GM13976 (cell line): ENCODE measurements at regions not wholly inside any gene's neighbourhood (a gene's known extent, or its start where the extent isn't known, plus 50 kb on each side); places are given as distances from the start of the nearest gene placed in this dataset.

Experiments
- DNase-seq: peaks from one replicate; pipeline ENCODE4 v3.0.0; 2012; ENCODE audit warnings: low spot score
- CTCF ChIP-seq: IDR thresholded peaks from 2 replicates; pipeline ENCODE4 v1.5.1; 2012; ENCODE audit warnings: borderline replicate concordance, mild to moderate bottlenecking; ENCODE audit not compliant: insufficient read depth; ENCODE audit errors: extremely low read depth, missing control alignments, control extremely low read depth
- in situ Hi-C: fragments of 300-500 bp; cut with MboI; formaldehyde crosslinking; loops from one replicate; pipeline ENCODE4 v1.12.0; 2022; ENCODE audit warnings: low sequenced_read_pairs, mixed read lengths, inconsistent platforms; ENCODE audit not compliant: unreplicated experiment

- in situ Hi-C loops: no loop called here
- no peak for TF ChIP-seq CTCF
- DNase-seq: no peak
Measured at GRCh38 chr19:28051047-28051446, 1161.9 kb downstream of the UQCRFS1 start.

GRCh38 chr19:28049875-28050274 lies 1163.1 kb downstream of the UQCRFS1 start:
- in situ Hi-C loops: no loop called here
- TF ChIP-seq CTCF: no peak
- no peak for DNase-seq

- no peak for TF ChIP-seq CTCF
- DNase-seq: no peak
- in situ Hi-C loops: no loop called here
Measured at GRCh38 chr19:28046932-28047331, 1166.0 kb downstream of the UQCRFS1 start.

GRCh38 chr19:28045621-28046020 lies 1167.3 kb downstream of the UQCRFS1 start:
- no peak for DNase-seq
- in situ Hi-C loops: no loop called here
- TF ChIP-seq CTCF: no peak

GRCh38 chr19:28044477-28044876 lies 1168.5 kb downstream of the UQCRFS1 start:
- no peak for DNase-seq
- in situ Hi-C loops: no loop called here
- no peak for TF ChIP-seq CTCF

GRCh38 chr19:28042516-28042915 lies 1170.4 kb downstream of the UQCRFS1 start:
- DNase-seq: no peak
- in situ Hi-C loops: no loop called here
- TF ChIP-seq CTCF: no peak

- TF ChIP-seq CTCF: no peak
- no peak for DNase-seq
- in situ Hi-C loops: no loop called here
Measured at GRCh38 chr19:28039677-28040381, 1173.1 kb downstream of the UQCRFS1 start.
